Heart left ventricle (tissue), 13 donors: ENCODE measurements at regions not wholly inside any gene's neighbourhood (a gene's known extent, or its start where the extent isn't known, plus 50 kb on each side); places are given as distances from the start of the nearest gene placed in this dataset.

Experiments used
- POLR2A ChIP-seq, 2 donors: fragments of 450-650 bp; IDR thresholded peaks; one replicate each; pipeline ENCODE4 v1.6.1; 2017; ENCODE audit warnings: antibody characterized with exemption in 2 of 2, mild to moderate bottlenecking in 2 of 2, moderate library complexity in 2 of 2
- TF ChIP-seq, protein P1 (sequence below), 12 donors: fragments of 200-600 bp; sonication (generic) in 4 of 12; IDR thresholded peaks; one replicate each; pipeline versions ENCODE4 v1.5.0 to v1.8.0; 2018 to 2022; ENCODE audit warnings: antibody characterized with exemption in 12 of 12, mild to moderate bottlenecking in 5 of 12
- donor health status: ischemic (EF 13 %, LVEDD 7.1; RV severe dilation, severe dysfunction).
- donor health status: DM: no; HTN: yes; CAD: no.
- donor health status: DM: no; HTN: no; CAD: no.
- donor health status: ischemic (EF 25% LVEDD 6.9; RV normal size, moderate dysfunction).
- donor health status: ischemic (EF 25% LVEDD 5.7; RV mildly dilated, moderate dysfunction).
- donor health status: ischemic (EF 35%, LVEDD 5.7; RV mildly dilated, moderate dysfunction).
- donor health status: nonischemic (EF 11% LVEDD 7.7; RV severe dilation, severe dysfunction).
- donor health status: DM: yes; HTN: yes; CAD: no.
- donor health status: PGD.
- donor health status: ischemic (EF 29% LVEDD 5.4; RV normal size, mild dysfunction).
- donor health status: nonischemic (EF 23%, LVEDD 6.1; RV moderate dilation, normal function).

DNA sequence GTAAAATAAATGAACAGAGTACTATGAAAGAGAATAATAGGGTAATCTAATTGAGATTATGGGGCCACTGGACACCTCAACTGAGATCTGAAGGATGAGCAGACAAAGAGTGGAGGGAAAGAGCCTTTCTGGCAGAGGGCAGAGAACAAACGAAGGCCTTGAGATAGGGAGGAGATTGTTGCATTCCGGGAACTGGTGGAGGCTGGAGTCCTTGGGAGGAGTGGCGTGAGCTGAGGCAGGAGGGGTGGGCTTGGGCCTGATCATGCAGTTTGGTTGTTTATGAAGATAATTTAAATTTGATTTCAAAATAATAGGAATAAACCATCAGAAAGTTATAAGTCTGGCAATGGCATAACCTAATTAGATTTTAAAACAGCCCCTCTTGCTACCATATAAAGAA lies 59.5 kb upstream of the GALNT15 start:
- TF ChIP-seq, protein P1, sequence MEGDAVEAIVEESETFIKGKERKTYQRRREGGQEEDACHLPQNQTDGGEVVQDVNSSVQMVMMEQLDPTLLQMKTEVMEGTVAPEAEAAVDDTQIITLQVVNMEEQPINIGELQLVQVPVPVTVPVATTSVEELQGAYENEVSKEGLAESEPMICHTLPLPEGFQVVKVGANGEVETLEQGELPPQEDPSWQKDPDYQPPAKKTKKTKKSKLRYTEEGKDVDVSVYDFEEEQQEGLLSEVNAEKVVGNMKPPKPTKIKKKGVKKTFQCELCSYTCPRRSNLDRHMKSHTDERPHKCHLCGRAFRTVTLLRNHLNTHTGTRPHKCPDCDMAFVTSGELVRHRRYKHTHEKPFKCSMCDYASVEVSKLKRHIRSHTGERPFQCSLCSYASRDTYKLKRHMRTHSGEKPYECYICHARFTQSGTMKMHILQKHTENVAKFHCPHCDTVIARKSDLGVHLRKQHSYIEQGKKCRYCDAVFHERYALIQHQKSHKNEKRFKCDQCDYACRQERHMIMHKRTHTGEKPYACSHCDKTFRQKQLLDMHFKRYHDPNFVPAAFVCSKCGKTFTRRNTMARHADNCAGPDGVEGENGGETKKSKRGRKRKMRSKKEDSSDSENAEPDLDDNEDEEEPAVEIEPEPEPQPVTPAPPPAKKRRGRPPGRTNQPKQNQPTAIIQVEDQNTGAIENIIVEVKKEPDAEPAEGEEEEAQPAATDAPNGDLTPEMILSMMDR (IDR thresholded peaks at IDR 0.05), result no peak
- TF ChIP-seq POLR2A (IDR thresholded peaks at IDR 0.05), result no peak
